GM23338 (cell line): ENCODE measurements at regions not wholly inside any gene's neighbourhood (a gene's known extent, or its start where the extent isn't known, plus 50 kb on each side); places are given as distances from the start of the nearest gene placed in this dataset.

Experiments
- ATAC-seq: fragments of 200-7000 bp; cut with Tn5 transposase; 3 replicates; pipeline ENCODE4 v1.9.1; 2020
- DNase-seq: peaks from one replicate; pipeline ENCODE4 v3.0.0-alpha.2; 2015; ENCODE audit warnings: low spot score
- H2AFZ ChIP-seq: fragments of 200-600 bp; sonication (generic); 2 replicates; pipeline ENCODE4 v1.8.0; 2016; ENCODE audit warnings: antibody characterized with exemption, mild to moderate bottlenecking, moderate library complexity
- H3F3A ChIP-seq: fragments of 200-600 bp; sonication (generic); replicated peaks from 2 replicates; pipeline ENCODE4 v1.8.0; 2017; ENCODE audit warnings: antibody characterized with exemption, mixed run types, low read depth
- H3K27ac ChIP-seq: fragments of 200-600 bp; sonication (generic); 2 replicates; pipeline ENCODE4 v1.6.1; 2016; ENCODE audit warnings: low read depth
- H3K27me3 ChIP-seq: fragments of 200-600 bp; sonication (generic); 2 replicates; pipeline ENCODE4 v1.8.0; 2016; ENCODE audit warnings: mild to moderate bottlenecking, mixed run types, moderate library complexity; ENCODE audit not compliant: insufficient read depth
- H3K36me3 ChIP-seq: fragments of 200-600 bp; sonication (generic); 2 replicates; pipeline ENCODE4 v1.8.0; 2016; ENCODE audit warnings: mild to moderate bottlenecking; ENCODE audit not compliant: insufficient read depth
- H3K4me1 ChIP-seq: fragments of 200-600 bp; sonication (generic); 2 replicates; pipeline ENCODE4 v1.8.0; 2016; ENCODE audit warnings: mild to moderate bottlenecking, moderate library complexity; ENCODE audit not compliant: insufficient read depth
- H3K4me2 ChIP-seq: fragments of 200-600 bp; sonication (generic); 2 replicates; pipeline ENCODE4 v1.7.1; 2017; ENCODE audit warnings: mixed run types
- H3K4me3 ChIP-seq: fragments of 200-600 bp; sonication (generic); 2 replicates; pipeline ENCODE4 v1.6.1; 2016; ENCODE audit warnings: mixed run types
- H3K79me2 ChIP-seq: fragments of 200-600 bp; sonication (generic); replicated peaks from 2 replicates; pipeline ENCODE4 v1.8.0; 2017; ENCODE audit warnings: mild to moderate bottlenecking; ENCODE audit not compliant: insufficient read depth
- H3K9me2 ChIP-seq: fragments of 200-600 bp; sonication (generic); 2 replicates; pipeline ENCODE4 v1.8.0; 2017; ENCODE audit not compliant: insufficient read depth
- H4K20me1 ChIP-seq: fragments of 200-600 bp; sonication (generic); replicated peaks from 2 replicates; pipeline ENCODE4 v1.8.0; 2017; ENCODE audit warnings: mild to moderate bottlenecking; ENCODE audit not compliant: insufficient read depth
- H3K27ac Mint-ChIP-seq: 2 replicates; pipeline ENCODE4 v1.8.0; 2020; ENCODE audit warnings: inconsistent platforms, mild to moderate bottlenecking, moderate library complexity, mixed read lengths
- H3K27me3 Mint-ChIP-seq: 3 replicates; pipeline ENCODE4 v1.8.0; 2022; ENCODE audit warnings: low read depth, mild to moderate bottlenecking, moderate library complexity, mixed read lengths, inconsistent platforms; ENCODE audit not compliant: insufficient read depth, poor library complexity
- H3K36me3 Mint-ChIP-seq: 3 replicates; pipeline ENCODE4 v1.8.0; 2021; ENCODE audit warnings: low read depth, mild to moderate bottlenecking, inconsistent platforms, moderate library complexity, mixed read lengths
- H3K4me1 Mint-ChIP-seq: 3 replicates; pipeline ENCODE4 v1.8.0; 2020; ENCODE audit warnings: mild to moderate bottlenecking, inconsistent platforms, mixed read lengths
- H3K4me3 Mint-ChIP-seq: 3 replicates; pipeline ENCODE4 v1.8.0; 2021; ENCODE audit warnings: moderate library complexity, mild to moderate bottlenecking, inconsistent platforms, mixed read lengths
- H3K9me3 Mint-ChIP-seq: 3 replicates; pipeline ENCODE4 v1.8.0; 2020; ENCODE audit warnings: moderate library complexity, mild to moderate bottlenecking, inconsistent platforms, mixed read lengths
- EZH2 ChIP-seq: fragments of 200-600 bp; sonication (generic); IDR thresholded peaks from one replicate; pipeline ENCODE4 v1.8.0; 2017; ENCODE audit warnings: antibody characterized with exemption, mild to moderate bottlenecking, low read depth; ENCODE audit not compliant: unreplicated experiment
- JUNB ChIP-seq: IDR thresholded peaks from one replicate; pipeline ENCODE4 v1.6.1; 2016; ENCODE audit warnings: antibody characterized with exemption; ENCODE audit not compliant: unreplicated experiment
- STAT1 ChIP-seq: IDR thresholded peaks from one replicate; pipeline ENCODE4 v1.6.1; 2016; ENCODE audit warnings: antibody characterized with exemption; ENCODE audit not compliant: unreplicated experiment
- ZNF114 ChIP-seq: fragments of 250-450 bp; sonication (Bioruptor Pico); IDR thresholded peaks from 2 replicates; pipeline ENCODE4 v1.5.0; 2020; ENCODE audit warnings: mild to moderate bottlenecking, moderate library complexity
- TF ChIP-seq, protein P1 (sequence below): fragments of 250-450 bp; sonication (Bioruptor Pico); IDR thresholded peaks from 2 replicates; pipeline ENCODE4 v1.5.0; 2020; ENCODE audit warnings: mild to moderate bottlenecking, moderate library complexity
- TF ChIP-seq, protein P2 (sequence below): IDR thresholded peaks from 2 replicates; pipeline ENCODE4 v1.6.1; 2016; ENCODE audit warnings: antibody characterized with exemption

- Histone ChIP-seq H3K36me3 (no peaks in the 10 kb centered on the region), H2AFZ (no peak overlapping the region), H3K9me2 (no peaks in the 10 kb centered on the region), H3K4me3 (no peak overlapping the region), H3K27ac (no peak overlapping the region), H3K79me2 (no peaks in the 10 kb centered on the region), H3K4me2 (no peak overlapping the region), H3F3A (no peaks in the 10 kb centered on the region), H3K4me1 (peaks cover 4% of the 10 kb centered on the region; the same call in 1 of the 2 replicates), H3K27me3 (no peaks in the 10 kb centered on the region), H4K20me1 (no peaks in the 10 kb centered on the region)
- peaks cover 10% of the 10 kb centered on the region for H3K36me3 Mint-ChIP-seq
- no peak overlapping the region for H3K27ac Mint-ChIP-seq
- peaks cover 3% of the 10 kb centered on the region; the same call in 1 of the 3 replicates for H3K4me1 Mint-ChIP-seq
- peaks cover 10% of the 10 kb centered on the region for H3K27me3 Mint-ChIP-seq
- TF ChIP-seq STAT1 (no peak), EZH2 (no peak), ZNF114 (CRISPR knock-in tag) (no peak), JUNB (no peak)
- TF ChIP-seq, protein P1, sequence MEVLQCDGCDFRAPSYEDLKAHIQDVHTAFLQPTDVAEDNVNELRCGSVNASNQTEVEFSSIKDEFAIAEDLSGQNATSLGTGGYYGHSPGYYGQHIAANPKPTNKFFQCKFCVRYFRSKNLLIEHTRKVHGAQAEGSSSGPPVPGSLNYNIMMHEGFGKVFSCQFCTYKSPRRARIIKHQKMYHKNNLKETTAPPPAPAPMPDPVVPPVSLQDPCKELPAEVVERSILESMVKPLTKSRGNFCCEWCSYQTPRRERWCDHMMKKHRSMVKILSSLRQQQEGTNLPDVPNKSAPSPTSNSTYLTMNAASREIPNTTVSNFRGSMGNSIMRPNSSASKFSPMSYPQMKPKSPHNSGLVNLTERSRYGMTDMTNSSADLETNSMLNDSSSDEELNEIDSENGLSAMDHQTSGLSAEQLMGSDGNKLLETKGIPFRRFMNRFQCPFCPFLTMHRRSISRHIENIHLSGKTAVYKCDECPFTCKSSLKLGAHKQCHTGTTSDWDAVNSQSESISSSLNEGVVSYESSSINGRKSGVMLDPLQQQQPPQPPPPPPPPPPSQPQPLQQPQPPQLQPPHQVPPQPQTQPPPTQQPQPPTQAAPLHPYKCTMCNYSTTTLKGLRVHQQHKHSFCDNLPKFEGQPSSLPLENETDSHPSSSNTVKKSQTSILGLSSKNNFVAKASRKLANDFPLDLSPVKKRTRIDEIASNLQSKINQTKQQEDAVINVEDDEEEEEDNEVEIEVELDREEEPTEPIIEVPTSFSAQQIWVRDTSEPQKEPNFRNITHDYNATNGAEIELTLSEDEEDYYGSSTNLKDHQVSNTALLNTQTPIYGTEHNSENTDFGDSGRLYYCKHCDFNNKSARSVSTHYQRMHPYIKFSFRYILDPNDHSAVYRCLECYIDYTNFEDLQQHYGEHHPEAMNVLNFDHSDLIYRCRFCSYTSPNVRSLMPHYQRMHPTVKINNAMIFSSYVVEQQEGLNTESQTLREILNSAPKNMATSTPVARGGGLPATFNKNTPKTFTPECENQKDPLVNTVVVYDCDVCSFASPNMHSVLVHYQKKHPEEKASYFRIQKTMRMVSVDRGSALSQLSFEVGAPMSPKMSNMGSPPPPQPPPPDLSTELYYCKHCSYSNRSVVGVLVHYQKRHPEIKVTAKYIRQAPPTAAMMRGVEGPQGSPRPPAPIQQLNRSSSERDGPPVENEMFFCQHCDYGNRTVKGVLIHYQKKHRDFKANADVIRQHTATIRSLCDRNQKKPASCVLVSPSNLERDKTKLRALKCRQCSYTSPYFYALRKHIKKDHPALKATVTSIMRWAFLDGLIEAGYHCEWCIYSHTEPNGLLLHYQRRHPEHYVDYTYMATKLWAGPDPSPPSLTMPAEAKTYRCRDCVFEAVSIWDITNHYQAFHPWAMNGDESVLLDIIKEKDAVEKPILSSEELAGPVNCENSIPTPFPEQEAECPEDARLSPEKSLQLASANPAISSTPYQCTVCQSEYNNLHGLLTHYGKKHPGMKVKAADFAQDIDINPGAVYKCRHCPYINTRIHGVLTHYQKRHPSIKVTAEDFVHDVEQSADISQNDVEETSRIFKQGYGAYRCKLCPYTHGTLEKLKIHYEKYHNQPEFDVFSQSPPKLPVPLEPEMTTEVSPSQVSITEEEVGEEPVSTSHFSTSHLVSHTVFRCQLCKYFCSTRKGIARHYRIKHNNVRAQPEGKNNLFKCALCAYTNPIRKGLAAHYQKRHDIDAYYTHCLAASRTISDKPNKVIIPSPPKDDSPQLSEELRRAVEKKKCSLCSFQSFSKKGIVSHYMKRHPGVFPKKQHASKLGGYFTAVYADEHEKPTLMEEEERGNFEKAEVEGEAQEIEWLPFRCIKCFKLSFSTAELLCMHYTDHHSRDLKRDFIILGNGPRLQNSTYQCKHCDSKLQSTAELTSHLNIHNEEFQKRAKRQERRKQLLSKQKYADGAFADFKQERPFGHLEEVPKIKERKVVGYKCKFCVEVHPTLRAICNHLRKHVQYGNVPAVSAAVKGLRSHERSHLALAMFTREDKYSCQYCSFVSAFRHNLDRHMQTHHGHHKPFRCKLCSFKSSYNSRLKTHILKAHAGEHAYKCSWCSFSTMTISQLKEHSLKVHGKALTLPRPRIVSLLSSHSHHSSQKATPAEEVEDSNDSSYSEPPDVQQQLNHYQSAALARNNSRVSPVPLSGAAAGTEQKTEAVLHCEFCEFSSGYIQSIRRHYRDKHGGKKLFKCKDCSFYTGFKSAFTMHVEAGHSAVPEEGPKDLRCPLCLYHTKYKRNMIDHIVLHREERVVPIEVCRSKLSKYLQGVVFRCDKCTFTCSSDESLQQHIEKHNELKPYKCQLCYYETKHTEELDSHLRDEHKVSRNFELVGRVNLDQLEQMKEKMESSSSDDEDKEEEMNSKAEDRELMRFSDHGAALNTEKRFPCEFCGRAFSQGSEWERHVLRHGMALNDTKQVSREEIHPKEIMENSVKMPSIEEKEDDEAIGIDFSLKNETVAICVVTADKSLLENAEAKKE (CRISPR knock-in tag): no peak
- TF ChIP-seq, protein P2, sequence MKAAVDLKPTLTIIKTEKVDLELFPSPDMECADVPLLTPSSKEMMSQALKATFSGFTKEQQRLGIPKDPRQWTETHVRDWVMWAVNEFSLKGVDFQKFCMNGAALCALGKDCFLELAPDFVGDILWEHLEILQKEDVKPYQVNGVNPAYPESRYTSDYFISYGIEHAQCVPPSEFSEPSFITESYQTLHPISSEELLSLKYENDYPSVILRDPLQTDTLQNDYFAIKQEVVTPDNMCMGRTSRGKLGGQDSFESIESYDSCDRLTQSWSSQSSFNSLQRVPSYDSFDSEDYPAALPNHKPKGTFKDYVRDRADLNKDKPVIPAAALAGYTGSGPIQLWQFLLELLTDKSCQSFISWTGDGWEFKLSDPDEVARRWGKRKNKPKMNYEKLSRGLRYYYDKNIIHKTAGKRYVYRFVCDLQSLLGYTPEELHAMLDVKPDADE: no peak
- no peak overlapping the region for H3K4me3 Mint-ChIP-seq
- ATAC-seq (no peak), DNase-seq (no peak)
- peaks cover 27% of the 10 kb centered on the region for H3K9me3 Mint-ChIP-seq
Observed at GRCh38 chr20:51244466-51244865, 221.6 kb upstream of the KCNG1 start.
